ENCODE measurements at regions not wholly inside any gene's neighbourhood (a gene's known extent, or its start where the extent isn't known, plus 50 kb on each side); places are given as distances from the start of the nearest gene placed in this dataset.
"Not testable (repeated sequence)": the region's sequence is repeated elsewhere in the genome, so short reads cannot be mapped to it uniquely, and the experiment has no call there.

- no peaks in the 10 kb centered on the region for H3K9me3 ChIP-seq
- 67 to 70% methylated on average over 11 of the region's 11 CpGs for WGBS, 2 donors
- no peak overlapping the region for H3K27ac ChIP-seq
- DNase-seq: no peak
- no peak for TF ChIP-seq POLR2A (IDR thresholded peaks at IDR 0.05)
- TF ChIP-seq CTCF (IDR thresholded peaks at IDR 0.05): no peak
- no peaks in the 10 kb centered on the region for H3K27me3 ChIP-seq
- no peaks in the 10 kb centered on the region for H3K4me1 ChIP-seq
- H3K36me3 ChIP-seq (replicated peaks in 1 of 2; ENCODE audit: insufficient read depth in 1 of 2, low read depth in 2 of 2): no peaks in the 10 kb centered on the region
- H3K4me3 ChIP-seq: no peak overlapping the region
- no peak for ATAC-seq
- intact Hi-C loops (cut with DNase I): no loop called here
These were observed 401.9 kb downstream of the THBS2 start for GRCh38 chr6:168851460-168852375.

DNA sequence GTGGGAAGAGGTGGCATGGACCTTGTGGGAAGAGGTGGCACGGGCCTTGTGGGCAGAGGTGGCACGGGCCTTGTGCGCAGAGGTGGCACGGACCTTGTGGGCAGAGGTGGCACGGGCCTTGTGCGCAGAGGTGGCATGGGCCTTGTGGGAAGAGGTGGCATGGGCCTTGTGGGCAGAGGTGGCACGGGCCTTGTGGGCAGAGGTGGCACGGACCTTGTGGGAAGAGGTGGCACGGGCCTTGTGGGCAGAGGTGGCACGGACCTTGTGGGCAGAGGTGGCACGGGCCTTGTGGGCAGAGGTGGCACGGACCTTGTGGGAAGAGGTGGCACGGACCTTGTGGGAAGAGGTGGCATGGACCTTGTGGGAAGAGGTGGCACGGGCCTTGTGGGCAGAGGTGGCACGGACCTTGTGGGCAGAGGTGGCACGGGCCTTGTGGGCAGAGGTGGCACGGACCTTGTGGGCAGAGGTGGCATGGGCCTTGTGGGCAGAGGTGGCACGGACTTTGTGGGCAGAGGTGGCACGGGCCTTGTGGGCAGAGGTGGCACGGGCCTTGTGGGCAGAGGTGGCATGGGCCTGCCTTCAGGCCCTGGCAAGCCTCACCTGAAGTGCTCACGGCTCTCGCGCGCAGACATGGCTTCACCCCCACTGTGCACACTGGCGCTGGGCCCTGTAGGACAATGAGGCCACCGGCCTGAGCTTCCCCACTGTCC, 403.5 kb downstream of the THBS2 start:
- H3K4me1 ChIP-seq; ATAC-seq; intact Hi-C loops (cut with DNase I); H3K4me3 ChIP-seq; DNase-seq; H3K9me3 ChIP-seq; H3K27me3 ChIP-seq; H3K27ac ChIP-seq; H3K36me3 ChIP-seq (replicated peaks in 1 of 2; ENCODE audit: insufficient read depth in 1 of 2, low read depth in 2 of 2): not testable (repeated sequence)
- 79 to 83% methylated on average over 20 to 25 of the region's 26 CpGs for WGBS, 2 donors

- 80 to 84% methylated on average over 7 to 8 of the region's 8 CpGs for WGBS, 2 donors
- no peak overlapping the region for H3K4me3 ChIP-seq
- ATAC-seq (no peak), DNase-seq (no peak)
- no peaks in the 10 kb centered on the region for H3K27me3 ChIP-seq
- intact Hi-C loops (cut with DNase I): no loop called here
- no peak overlapping the region for H3K27ac ChIP-seq
- no peaks in the 10 kb centered on the region for H3K9me3 ChIP-seq
- no peaks in the 10 kb centered on the region for H3K36me3 ChIP-seq (replicated peaks in 1 of 2; ENCODE audit: insufficient read depth in 1 of 2, low read depth in 2 of 2)
- no peaks in the 10 kb centered on the region for H3K4me1 ChIP-seq
- TF ChIP-seq CTCF (IDR thresholded peaks at IDR 0.05): no peak
- no peak for TF ChIP-seq POLR2A (IDR thresholded peaks at IDR 0.05)
These were observed 404.2 kb downstream of the THBS2 start for GRCh38 chr6:168849459-168849858.

DNA sequence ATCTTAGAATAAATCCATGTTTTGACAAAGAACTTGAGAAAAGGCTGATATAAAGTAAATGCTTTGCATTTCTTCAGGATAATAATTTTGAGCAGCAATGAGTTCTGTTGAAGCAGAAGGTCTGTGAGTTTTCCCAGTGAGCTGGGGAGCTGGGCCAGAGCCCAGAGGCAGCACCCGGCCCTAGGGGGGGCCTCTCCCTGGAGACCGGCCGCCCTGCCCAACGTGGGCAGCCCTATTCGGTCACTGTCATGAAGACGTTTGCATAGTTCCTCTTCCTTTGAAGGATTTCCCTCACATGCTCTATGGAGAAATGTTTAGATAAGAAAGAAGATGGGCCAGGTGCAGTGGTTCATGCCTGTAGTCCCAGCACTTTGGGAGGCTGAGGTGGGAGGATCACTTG, 404.8 kb downstream of the THBS2 start:
- intact Hi-C loops (cut with DNase I): no loop called here
- ATAC-seq (no peak), DNase-seq (no peak)
- Histone ChIP-seq H3K27me3 (no peaks in the 10 kb centered on the region), H3K27ac (no peak overlapping the region), H3K4me1 (no peaks in the 10 kb centered on the region), H3K4me3 (no peak overlapping the region), H3K36me3 (replicated peaks in 1 of 2; ENCODE audit: insufficient read depth in 1 of 2, low read depth in 2 of 2) (no peaks in the 10 kb centered on the region), H3K9me3 (no peaks in the 10 kb centered on the region)
- no peak for TF ChIP-seq CTCF (IDR thresholded peaks at IDR 0.05)
- TF ChIP-seq POLR2A (IDR thresholded peaks at IDR 0.05): no peak
- WGBS, 2 donors: 51 to 57% methylated on average over 6 of the region's 6 CpGs

GRCh38 chr6:168844821-168845609, 404.0 kb downstream of the SMOC2 start:
- H3K4me3 ChIP-seq: no peak overlapping the region
- no peaks in the 10 kb centered on the region for H3K36me3 ChIP-seq (replicated peaks in 1 of 2; ENCODE audit: insufficient read depth in 1 of 2, low read depth in 2 of 2)
- intact Hi-C loops (cut with DNase I): no loop called here
- H3K4me1 ChIP-seq: no peaks in the 10 kb centered on the region
- no peaks in the 10 kb centered on the region for H3K9me3 ChIP-seq
- no peak overlapping the region for H3K27ac ChIP-seq
- 75 to 77% methylated on average over 20 of the region's 20 CpGs for WGBS, 2 donors
- no peak for TF ChIP-seq POLR2A (IDR thresholded peaks at IDR 0.05)
- no peak for TF ChIP-seq CTCF (IDR thresholded peaks at IDR 0.05)
- no peak for ATAC-seq
- no peaks in the 10 kb centered on the region for H3K27me3 ChIP-seq
- DNase-seq: no peak

GRCh38 chr6:168842632-168843212, 401.7 kb downstream of the SMOC2 start:
- H3K9me3 ChIP-seq; H3K4me1 ChIP-seq; DNase-seq; ATAC-seq; H3K36me3 ChIP-seq (replicated peaks in 1 of 2; ENCODE audit: insufficient read depth in 1 of 2, low read depth in 2 of 2); intact Hi-C loops (cut with DNase I); H3K4me3 ChIP-seq; H3K27me3 ChIP-seq; H3K27ac ChIP-seq: not testable (repeated sequence)
- 81 to 90% methylated on average over 4 to 29 of the region's 31 CpGs for WGBS, 2 donors

All from body of pancreas (tissue), 4 donors.